HepG2 (cell line): ENCODE measurements at regions not wholly inside any gene's neighbourhood (a gene's known extent, or its start where the extent isn't known, plus 50 kb on each side); places are given as distances from the start of the nearest gene placed in this dataset.

Source experiments
- ATAC-seq: fragments of 200-7000 bp; cut with Tn5 transposase; 3 replicates; pipeline ENCODE4 v1.9.1; 2020; ENCODE audit warnings: mild to moderate bottlenecking, moderate library complexity
- BruUV-seq: library from RNA; stranded (reverse); fragments of 400-500 nt; replicated peaks from 2 replicates; lab custom pipeline; 2021; lab: Mats Ljungman, UMichigan
- CTCF ChIA-PET: fragments of 300-600 bp; formaldehyde crosslinking; extraction: SDS; loops from one replicate; lab custom pipeline; 2021; ENCODE audit warnings: low total read pairs, inconsistent platforms, low intra/inter-chr PET ratio; lab: Yijun Ruan, JAX
- POLR2A ChIA-PET: fragments of 350-600 bp; sonication (Branson Sonifier 250); formaldehyde crosslinking; loops from one replicate; lab custom pipeline; 2020; ENCODE audit warnings: antibody characterized with exemption, inconsistent platforms; lab: Yijun Ruan, JAX
- DNase-seq: peaks from one replicate; pipeline ENCODE4 v3.0.0-alpha.2; 2015; ENCODE audit warnings: low spot score
- FAIRE-seq: peaks from 3 replicates; lab custom pipeline; 2011; peaks lifted over from hg19 to GRCh38; lab: Jason Lieb, UNC
- H2AFZ ChIP-seq: one replicate; pipeline ENCODE4 v1.6.1; 2011; ENCODE audit warnings: low read length, inconsistent platforms
- H3K27ac ChIP-seq: fragments of 300-600 bp; 3 replicates; pipeline ENCODE4 v1.8.0; 2011; ENCODE audit warnings: mixed run types, mild to moderate bottlenecking, mixed read lengths, low read length, inconsistent platforms; ENCODE audit not compliant: insufficient read depth; ENCODE audit errors: extremely low read length
- H3K27me3 ChIP-seq, 2 experiments: fragments of 200-600 bp in 1 of 2; 2 replicates in 1 of 2; 3 replicates in 1 of 2; pipeline versions ENCODE4 v1.6.0 to v1.8.0; 2011; ENCODE audit warnings: low read length in 2 of 2, mild to moderate bottlenecking in 2 of 2, moderate library complexity in 2 of 2, inconsistent platforms in 1 of 2; ENCODE audit not compliant: insufficient read depth in 2 of 2, control insufficient read depth in 1 of 2
- H3K36me3 ChIP-seq, 2 experiments: fragments of 200-600 bp in 1 of 2; replicated peaks in 1 of 2; 2 replicates in 1 of 2; 3 replicates in 1 of 2; pipeline versions ENCODE4 v1.5.1 to v1.8.0; 2011; ENCODE audit warnings: low read length in 2 of 2, inconsistent platforms in 1 of 2; ENCODE audit not compliant: insufficient read depth in 2 of 2, control insufficient read depth in 1 of 2
- H3K4me1 ChIP-seq: 2 replicates; pipeline ENCODE4 v1.5.1; 2012; ENCODE audit warnings: low read length, inconsistent platforms; ENCODE audit not compliant: insufficient read depth
- H3K4me2 ChIP-seq: 2 replicates; pipeline ENCODE4 v1.6.0; 2011; ENCODE audit warnings: low read depth, low read length, inconsistent platforms
- H3K4me3 ChIP-seq, 3 experiments: fragments of 200-600 bp in 1 of 3; sonication (generic), shearing (Covaris generic) in 1 of 3; replicated peaks in 1 of 3; 2 replicates each; pipeline ENCODE4 v1.5.1; 2011 to 2016; ENCODE audit warnings: low read length in 3 of 3, inconsistent platforms in 2 of 3, low read depth in 2 of 3, mild to moderate bottlenecking in 2 of 3, control low read depth in 1 of 3, mixed read lengths in 1 of 3; ENCODE audit not compliant: insufficient read depth in 1 of 3
- H3K79me2 ChIP-seq: one replicate; pipeline ENCODE4 v1.6.1; 2011; ENCODE audit warnings: low read length, inconsistent platforms; ENCODE audit not compliant: insufficient read depth
- H3K9ac ChIP-seq: 2 replicates; pipeline ENCODE4 v1.6.0; 2011; ENCODE audit warnings: mild to moderate bottlenecking, low read depth, low read length, inconsistent platforms; ENCODE audit not compliant: insufficient read depth
- H3K9me3 ChIP-seq: 2 replicates; pipeline ENCODE4 v1.5.1; 2012; ENCODE audit warnings: mild to moderate bottlenecking, low read length
- H4K20me1 ChIP-seq: 2 replicates; pipeline ENCODE4 v1.6.0; 2011; ENCODE audit warnings: inconsistent platforms, mild to moderate bottlenecking, low read length, moderate library complexity; ENCODE audit not compliant: insufficient read depth
- ATF4 ChIP-seq, 2 experiments: fragments of 450-650 bp in 1 of 2; sonication (generic) in 1 of 2; formaldehyde crosslinking; IDR thresholded peaks; 2 replicates each; pipeline versions ENCODE4 v1.5.0 to v1.8.0; 2020 to 2022; ENCODE audit warnings: mild to moderate bottlenecking in 1 of 2, missing genetic modification reagents in 1 of 2
- ELF3 ChIP-seq: IDR thresholded peaks from 2 replicates; pipeline ENCODE4 v1.6.1; 2016; ENCODE audit warnings: missing genetic modification reagents, missing compliant biosample characterization
- GMEB1 ChIP-seq: sonication (generic); formaldehyde crosslinking; IDR thresholded peaks from 2 replicates; pipeline ENCODE4 v1.5.1; 2020; ENCODE audit warnings: missing genetic modification reagents, mild to moderate bottlenecking, borderline replicate concordance
- HNRNPUL1 ChIP-seq: fragments of 200-400 bp; formaldehyde crosslinking; IDR thresholded peaks from 2 replicates; pipeline ENCODE4 v1.6.1; 2017; ENCODE audit warnings: low read depth, mild to moderate bottlenecking, low read length, moderate library complexity
- IRF2 ChIP-seq: IDR thresholded peaks from 2 replicates; pipeline ENCODE4 v1.6.1; 2018; ENCODE audit warnings: missing genetic modification reagents, missing compliant biosample characterization
- LCORL ChIP-seq, 2 experiments: fragments of 450-650 bp in 1 of 2; sonication (generic) in 1 of 2; formaldehyde crosslinking in 1 of 2; IDR thresholded peaks; 2 replicates each; pipeline versions ENCODE4 v1.5.0 to v1.6.1; 2017 to 2020; ENCODE audit warnings: antibody characterized with exemption in 1 of 2, missing genetic modification reagents in 1 of 2
- NONO ChIP-seq, 2 experiments: fragments of 450-650 bp in 1 of 2; sonication (generic) in 1 of 2; formaldehyde crosslinking in 1 of 2; IDR thresholded peaks in 1 of 2; conservative IDR thresholded peaks in 1 of 2; 2 replicates each; pipeline versions ENCODE4 v1.6.1 to v1.8.0; 2017 to 2022; ENCODE audit warnings: mild to moderate bottlenecking in 1 of 2, missing genetic modification reagents in 1 of 2, moderate library complexity in 1 of 2
- POLR2AphosphoS2 ChIP-seq: IDR thresholded peaks from 2 replicates; pipeline ENCODE4 v1.6.1; 2011; ENCODE audit warnings: low read depth, low read length, improper control_type of control experiment
- POLR2AphosphoS5 ChIP-seq: IDR thresholded peaks from 2 replicates; pipeline ENCODE4 v1.6.1; 2012; ENCODE audit warnings: low read depth, low read length
- REPIN1 ChIP-seq: sonication (generic); formaldehyde crosslinking; IDR thresholded peaks from 2 replicates; pipeline ENCODE4 v1.8.0; 2022; ENCODE audit warnings: missing genetic modification reagents, low read depth, mild to moderate bottlenecking, borderline replicate concordance
- SP140L ChIP-seq: sonication (generic); formaldehyde crosslinking; IDR thresholded peaks from 2 replicates; pipeline ENCODE4 v1.4.0; 2020; ENCODE audit warnings: missing genetic modification reagents, borderline replicate concordance
- ZNF234 ChIP-seq: sonication (generic); formaldehyde crosslinking; conservative IDR thresholded peaks from 2 replicates; pipeline ENCODE4 v1.5.1; 2020; ENCODE audit warnings: mild to moderate bottlenecking, missing genetic modification reagents
- ZNF34 ChIP-seq: sonication (generic); formaldehyde crosslinking; IDR thresholded peaks from 2 replicates; pipeline ENCODE4 v1.4.0; 2020; ENCODE audit warnings: mild to moderate bottlenecking, missing genetic modification reagents, borderline replicate concordance
- ZNF670 ChIP-seq: sonication (generic); formaldehyde crosslinking; IDR thresholded peaks from 2 replicates; pipeline ENCODE4 v1.8.0; 2022; ENCODE audit warnings: mild to moderate bottlenecking, missing genetic modification reagents, borderline replicate concordance
- ZNF883 ChIP-seq: sonication (generic); formaldehyde crosslinking; IDR thresholded peaks from 2 replicates; pipeline ENCODE4 v1.5.1; 2020; ENCODE audit warnings: mild to moderate bottlenecking, missing genetic modification reagents; ENCODE audit errors: not compliant biosample characterization
- ZSCAN20 ChIP-seq: sonication (generic); formaldehyde crosslinking; IDR thresholded peaks from 2 replicates; pipeline ENCODE4 v1.4.0; 2020; ENCODE audit warnings: missing genetic modification reagents, mild to moderate bottlenecking, borderline replicate concordance
- WGBS: methylation state at CpG from one replicate; pipeline ENCODE4 v1.1.6; 2017; ENCODE audit warnings: low lambda C conversion rate; 5-methylcytosine and 5-hydroxymethylcytosine counted together
- in situ Hi-C: cut with HindIII; loops from 2 replicates; pipeline ENCODE4 v1.10.0; 2017; ENCODE audit warnings: low pct_unique_long_range_greater_than_20kb; ENCODE audit not compliant: extremely low pct_ligation_motif_present
- intact Hi-C: fragments of 100-400 bp; cut with micrococcal nuclease; formaldehyde crosslinking; loops from one replicate; pipeline ENCODE4 v1.10.0; 2022; ENCODE audit not compliant: unreplicated experiment
- TF ChIP-seq, protein P1 (sequence below): sonication (generic); formaldehyde crosslinking; IDR thresholded peaks from 2 replicates; pipeline ENCODE4 v1.8.0; 2022; ENCODE audit warnings: mild to moderate bottlenecking, missing genetic modification reagents, borderline replicate concordance

DNA sequence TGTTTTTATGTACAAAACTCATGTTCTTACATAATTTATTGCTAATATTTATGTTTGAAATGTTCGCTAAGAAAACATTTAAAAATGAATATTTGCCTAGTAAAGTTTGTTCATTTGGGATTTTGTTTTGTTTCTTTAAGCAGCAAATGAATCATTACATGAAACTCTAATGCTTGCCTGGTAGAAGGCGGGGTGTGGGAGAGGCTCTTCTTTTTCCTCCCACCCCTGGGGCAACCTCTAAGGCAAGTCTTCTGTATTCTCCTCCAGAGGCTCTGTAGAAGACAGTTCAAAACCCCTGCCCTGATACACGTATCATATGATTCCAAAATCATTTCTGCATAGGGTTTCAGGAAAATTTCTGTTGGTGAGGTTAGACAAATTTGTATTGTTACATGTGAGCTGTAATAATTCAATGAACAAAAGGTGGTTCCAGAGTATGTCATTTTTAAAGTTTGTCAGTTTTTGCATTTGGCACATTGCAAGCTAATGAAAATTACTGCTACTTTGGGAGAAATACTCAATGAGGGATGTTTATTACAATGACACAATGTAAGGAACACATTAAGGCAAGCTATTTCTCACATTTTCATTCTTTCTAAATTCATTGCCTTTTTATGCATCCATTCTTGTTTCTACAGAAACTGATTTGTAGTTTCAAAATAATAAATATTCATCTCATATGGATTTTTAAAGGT is 302.3 kb upstream of the UBE2E3 start (continued):
- no peak for TF ChIP-seq LCORL (IDR thresholded peaks at IDR 0.05)
- TF ChIP-seq LCORL (CRISPR knock-in tag; IDR thresholded peaks at IDR 0.05) = no peak
- no peak for TF ChIP-seq POLR2AphosphoS5
- no peak for TF ChIP-seq ZNF883 (CRISPR knock-in tag)
- TF ChIP-seq ATF4 (CRISPR knock-in tag; IDR thresholded peaks at IDR 0.05) = no peak
- TF ChIP-seq POLR2AphosphoS2 = no peak
- TF ChIP-seq REPIN1 (CRISPR knock-in tag) = no peak
- TF ChIP-seq ZNF34 = no peak
- TF ChIP-seq, all 625 proteins: peak for 0

DNA sequence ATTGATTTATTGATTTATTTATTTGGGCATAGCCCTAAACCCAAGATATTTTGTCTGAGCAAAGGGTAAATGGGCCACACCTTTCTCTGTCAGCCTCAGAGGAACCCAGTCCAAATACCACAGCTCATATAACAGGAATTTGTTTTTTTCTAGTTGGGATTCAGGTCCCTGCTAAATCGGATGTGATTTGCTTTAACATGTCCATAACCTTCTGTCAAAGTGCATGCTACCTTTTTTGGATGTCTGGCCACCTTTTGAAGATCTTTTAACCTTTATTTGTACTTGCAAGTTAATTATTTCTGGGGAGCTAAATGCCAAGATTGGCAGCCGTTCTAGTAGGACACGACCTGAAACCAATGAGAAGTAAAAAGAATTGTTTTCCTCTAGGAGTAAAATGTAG is 303.2 kb upstream of the UBE2E3 start:
- Histone ChIP-seq H3K4me1 (peaks cover 6% of the 10 kb centered on the region; the same call in 1 of the 2 replicates), H2AFZ (no peak overlapping the region), H4K20me1 (no peaks in the 10 kb centered on the region), H3K9ac (no peak overlapping the region), H3K27ac (no peak overlapping the region), H3K4me3 (no peak overlapping the region), H3K79me2 (no peaks in the 10 kb centered on the region), H3K9me3 (no peaks in the 10 kb centered on the region), H3K4me2 (no peak overlapping the region), H3K36me3 (no peaks in the 10 kb centered on the region), H3K27me3 (no peaks in the 10 kb centered on the region)
- CTCF ChIA-PET = no interaction called here
- DNase-seq (no peak), FAIRE-seq (no peak), ATAC-seq (no peak)
- WGBS = under 1% methylated on average over 3 of the region's 3 CpGs
- POLR2A ChIA-PET = no interaction called here
- in situ Hi-C loops (no loop called here), intact Hi-C loops (no loop called here)
- BruUV-seq = no TSS peak
- TF ChIP-seq ZNF670 (CRISPR knock-in tag) = no peak
- no peak for TF ChIP-seq IRF2 (CRISPR knock-in tag)
- no peak for TF ChIP-seq ZNF234 (CRISPR knock-in tag)
- no peak for TF ChIP-seq GMEB1
- no peak for TF ChIP-seq SP140L
- TF ChIP-seq, protein P1, sequence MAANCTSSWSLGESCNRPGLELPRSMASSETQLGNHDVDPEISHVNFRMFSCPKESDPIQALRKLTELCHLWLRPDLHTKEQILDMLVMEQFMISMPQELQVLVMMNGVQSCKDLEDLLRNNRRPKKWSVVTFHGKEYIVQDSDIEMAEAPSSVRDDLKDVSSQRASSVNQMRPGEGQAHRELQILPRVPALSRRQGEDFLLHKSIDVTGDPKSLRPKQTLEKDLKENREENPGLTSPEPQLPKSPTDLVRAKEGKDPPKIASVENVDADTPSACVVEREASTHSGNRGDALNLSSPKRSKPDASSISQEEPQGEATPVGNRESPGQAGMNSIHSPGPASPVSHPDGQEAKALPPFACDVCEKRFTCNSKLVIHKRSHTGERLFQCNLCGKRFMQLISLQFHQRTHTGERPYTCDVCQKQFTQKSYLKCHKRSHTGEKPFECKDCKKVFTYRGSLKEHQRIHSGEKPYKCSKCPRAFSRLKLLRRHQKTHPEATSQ (CRISPR knock-in tag) = no peak
- TF ChIP-seq ELF3 (CRISPR knock-in tag) = no peak
- no peak for TF ChIP-seq NONO (IDR thresholded peaks at IDR 0.05)
- TF ChIP-seq NONO (CRISPR knock-in tag; conservative IDR thresholded peaks at IDR 0.05) = no peak
- TF ChIP-seq ZSCAN20 (CRISPR knock-in tag) = no peak
- no peak for TF ChIP-seq HNRNPUL1
